HepG2 (cell line): ENCODE measurements at regions not wholly inside any gene's neighbourhood (a gene's known extent, or its start where the extent isn't known, plus 50 kb on each side); places are given as distances from the start of the nearest gene placed in this dataset.

Source experiments
- ATAC-seq: fragments of 200-7000 bp; cut with Tn5 transposase; 3 replicates; pipeline ENCODE4 v1.9.1; 2020; ENCODE audit warnings: mild to moderate bottlenecking, moderate library complexity
- BruUV-seq: library from RNA; stranded (reverse); fragments of 400-500 nt; replicated peaks from 2 replicates; lab custom pipeline; 2021; lab: Mats Ljungman, UMichigan
- CTCF ChIA-PET: fragments of 300-600 bp; formaldehyde crosslinking; extraction: SDS; loops from one replicate; lab custom pipeline; 2021; ENCODE audit warnings: low total read pairs, inconsistent platforms, low intra/inter-chr PET ratio; lab: Yijun Ruan, JAX
- POLR2A ChIA-PET: fragments of 350-600 bp; sonication (Branson Sonifier 250); formaldehyde crosslinking; loops from one replicate; lab custom pipeline; 2020; ENCODE audit warnings: antibody characterized with exemption, inconsistent platforms; lab: Yijun Ruan, JAX
- DNase-seq: peaks from one replicate; pipeline ENCODE4 v3.0.0-alpha.2; 2015; ENCODE audit warnings: low spot score
- FAIRE-seq: peaks from 3 replicates; lab custom pipeline; 2011; peaks lifted over from hg19 to GRCh38; lab: Jason Lieb, UNC
- H2AFZ ChIP-seq: one replicate; pipeline ENCODE4 v1.6.1; 2011; ENCODE audit warnings: low read length, inconsistent platforms
- H3K27ac ChIP-seq: fragments of 300-600 bp; 3 replicates; pipeline ENCODE4 v1.8.0; 2011; ENCODE audit warnings: mixed run types, mild to moderate bottlenecking, mixed read lengths, low read length, inconsistent platforms; ENCODE audit not compliant: insufficient read depth; ENCODE audit errors: extremely low read length
- H3K27me3 ChIP-seq, 2 experiments: fragments of 200-600 bp in 1 of 2; 2 replicates in 1 of 2; 3 replicates in 1 of 2; pipeline versions ENCODE4 v1.6.0 to v1.8.0; 2011; ENCODE audit warnings: low read length in 2 of 2, mild to moderate bottlenecking in 2 of 2, moderate library complexity in 2 of 2, inconsistent platforms in 1 of 2; ENCODE audit not compliant: insufficient read depth in 2 of 2, control insufficient read depth in 1 of 2
- H3K36me3 ChIP-seq, 2 experiments: fragments of 200-600 bp in 1 of 2; replicated peaks in 1 of 2; 2 replicates in 1 of 2; 3 replicates in 1 of 2; pipeline versions ENCODE4 v1.5.1 to v1.8.0; 2011; ENCODE audit warnings: low read length in 2 of 2, inconsistent platforms in 1 of 2; ENCODE audit not compliant: insufficient read depth in 2 of 2, control insufficient read depth in 1 of 2
- H3K4me1 ChIP-seq: 2 replicates; pipeline ENCODE4 v1.5.1; 2012; ENCODE audit warnings: low read length, inconsistent platforms; ENCODE audit not compliant: insufficient read depth
- H3K4me2 ChIP-seq: 2 replicates; pipeline ENCODE4 v1.6.0; 2011; ENCODE audit warnings: low read depth, low read length, inconsistent platforms
- H3K4me3 ChIP-seq, 3 experiments: fragments of 200-600 bp in 1 of 3; sonication (generic), shearing (Covaris generic) in 1 of 3; replicated peaks in 1 of 3; 2 replicates each; pipeline ENCODE4 v1.5.1; 2011 to 2016; ENCODE audit warnings: low read length in 3 of 3, inconsistent platforms in 2 of 3, low read depth in 2 of 3, mild to moderate bottlenecking in 2 of 3, control low read depth in 1 of 3, mixed read lengths in 1 of 3; ENCODE audit not compliant: insufficient read depth in 1 of 3
- H3K79me2 ChIP-seq: one replicate; pipeline ENCODE4 v1.6.1; 2011; ENCODE audit warnings: low read length, inconsistent platforms; ENCODE audit not compliant: insufficient read depth
- H3K9ac ChIP-seq: 2 replicates; pipeline ENCODE4 v1.6.0; 2011; ENCODE audit warnings: mild to moderate bottlenecking, low read depth, low read length, inconsistent platforms; ENCODE audit not compliant: insufficient read depth
- H3K9me3 ChIP-seq: 2 replicates; pipeline ENCODE4 v1.5.1; 2012; ENCODE audit warnings: mild to moderate bottlenecking, low read length
- H4K20me1 ChIP-seq: 2 replicates; pipeline ENCODE4 v1.6.0; 2011; ENCODE audit warnings: inconsistent platforms, mild to moderate bottlenecking, low read length, moderate library complexity; ENCODE audit not compliant: insufficient read depth
- CBX2 ChIP-seq, 2 experiments: fragments of 200-600 bp in 1 of 2; sonication (generic); formaldehyde crosslinking in 1 of 2; IDR thresholded peaks; 2 replicates each; pipeline versions ENCODE4 v1.7.0 to v1.8.1; 2018 to 2022; ENCODE audit warnings: low read depth in 2 of 2, low read length in 1 of 2, mild to moderate bottlenecking in 1 of 2, missing genetic modification reagents in 1 of 2
- GTF3A ChIP-seq: sonication (generic); formaldehyde crosslinking; conservative IDR thresholded peaks from 2 replicates; pipeline ENCODE4 v1.4.0; 2020; ENCODE audit warnings: mild to moderate bottlenecking, missing genetic modification reagents
- KLF15 ChIP-seq: sonication (generic); formaldehyde crosslinking; IDR thresholded peaks from 2 replicates; pipeline ENCODE4 v1.8.1; 2023; ENCODE audit warnings: borderline replicate concordance, mild to moderate bottlenecking, inconsistent platforms, missing genetic modification reagents, mixed read lengths
- ONECUT2 ChIP-seq: sonication (generic); formaldehyde crosslinking; IDR thresholded peaks from 2 replicates; pipeline ENCODE4 v1.4.0; 2020; ENCODE audit warnings: missing genetic modification reagents
- RFX3 ChIP-seq: IDR thresholded peaks from 2 replicates; pipeline ENCODE4 v1.6.1; 2016; ENCODE audit warnings: missing biosample characterization, missing genetic modification reagents
- RXRA ChIP-seq: sonication (generic); formaldehyde crosslinking; IDR thresholded peaks from 2 replicates; pipeline ENCODE4 v1.5.1; 2020; ENCODE audit warnings: missing genetic modification reagents
- SP140L ChIP-seq: sonication (generic); formaldehyde crosslinking; IDR thresholded peaks from 2 replicates; pipeline ENCODE4 v1.4.0; 2020; ENCODE audit warnings: missing genetic modification reagents, borderline replicate concordance
- TAF15 ChIP-seq: fragments of 200-400 bp; formaldehyde crosslinking; IDR thresholded peaks from one replicate; pipeline ENCODE4 v1.6.1; 2018; ENCODE audit warnings: mild to moderate bottlenecking, low read depth, low read length; ENCODE audit not compliant: poor library complexity, severe bottlenecking
- ZNF205 ChIP-seq: IDR thresholded peaks from 2 replicates; pipeline ENCODE4 v1.6.1; 2018; ENCODE audit warnings: missing biosample characterization, missing genetic modification reagents
- ZNF362 ChIP-seq: sonication (generic); formaldehyde crosslinking; IDR thresholded peaks from 2 replicates; pipeline ENCODE4 v1.4.0; 2020; ENCODE audit warnings: missing genetic modification reagents, mild to moderate bottlenecking, borderline replicate concordance
- ZNF619 ChIP-seq: sonication (generic); formaldehyde crosslinking; IDR thresholded peaks from 2 replicates; pipeline ENCODE4 v1.4.0; 2020; ENCODE audit warnings: mild to moderate bottlenecking, missing genetic modification reagents
- ZNF670 ChIP-seq: sonication (generic); formaldehyde crosslinking; IDR thresholded peaks from 2 replicates; pipeline ENCODE4 v1.8.0; 2022; ENCODE audit warnings: mild to moderate bottlenecking, missing genetic modification reagents, borderline replicate concordance
- ZNF720 ChIP-seq: sonication (generic); formaldehyde crosslinking; IDR thresholded peaks from 2 replicates; pipeline ENCODE4 v1.4.0; 2020; ENCODE audit warnings: missing genetic modification reagents
- ZNF788 ChIP-seq: sonication (generic); formaldehyde crosslinking; IDR thresholded peaks from 2 replicates; pipeline ENCODE4 v1.5.0; 2020; ENCODE audit warnings: mild to moderate bottlenecking, missing genetic modification reagents, borderline replicate concordance
- WGBS: methylation state at CpG from one replicate; pipeline ENCODE4 v1.1.6; 2017; ENCODE audit warnings: low lambda C conversion rate; 5-methylcytosine and 5-hydroxymethylcytosine counted together
- in situ Hi-C: cut with HindIII; loops from 2 replicates; pipeline ENCODE4 v1.10.0; 2017; ENCODE audit warnings: low pct_unique_long_range_greater_than_20kb; ENCODE audit not compliant: extremely low pct_ligation_motif_present
- intact Hi-C: fragments of 100-400 bp; cut with micrococcal nuclease; formaldehyde crosslinking; loops from one replicate; pipeline ENCODE4 v1.10.0; 2022; ENCODE audit not compliant: unreplicated experiment
- TF ChIP-seq, protein P1 (sequence below): sonication (generic); formaldehyde crosslinking; IDR thresholded peaks from 2 replicates; pipeline ENCODE4 v1.8.0; 2022; ENCODE audit warnings: missing genetic modification reagents, mild to moderate bottlenecking, inconsistent platforms, borderline replicate concordance

DNA sequence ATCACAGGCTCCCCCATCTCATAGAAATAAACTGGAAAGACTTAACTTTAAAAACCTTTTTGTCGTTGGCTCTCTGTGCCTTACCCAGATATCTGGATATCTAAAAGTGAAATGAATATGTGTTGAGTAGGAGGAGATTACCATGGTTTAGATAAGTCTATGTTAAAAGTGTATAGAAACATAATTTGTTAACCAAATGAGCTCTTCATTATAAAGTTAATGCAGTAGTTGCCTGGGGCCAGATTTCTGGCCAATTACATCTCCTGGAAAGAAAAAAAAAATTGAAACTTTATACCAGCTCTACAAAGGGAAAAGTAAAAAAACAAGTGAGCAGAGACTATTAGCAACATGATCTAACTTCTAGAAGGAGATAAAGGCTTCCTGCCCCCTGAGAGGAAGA lies 259.6 kb upstream of the UBE2E3 start:
- no peak for ATAC-seq
- Histone ChIP-seq H3K9me3 (no peaks in the 10 kb centered on the region), H3K4me2 (no peak overlapping the region), H4K20me1 (no peaks in the 10 kb centered on the region), H3K27me3 (no peaks in the 10 kb centered on the region), H2AFZ (no peak overlapping the region), H3K4me1 (no peaks in the 10 kb centered on the region), H3K27ac (no peak overlapping the region), H3K9ac (no peak overlapping the region), H3K79me2 (no peaks in the 10 kb centered on the region), H3K36me3 (no peaks in the 10 kb centered on the region), H3K4me3 (no peak overlapping the region)
- BruUV-seq: no TSS peak
- intact Hi-C loops: no loop called here
- WGBS: 1% methylated on average over 1 of the region's 1 CpG
- no peak for FAIRE-seq
- POLR2A ChIA-PET: no interaction called here
- CTCF ChIA-PET: no interaction called here
- no peak for DNase-seq
- TF ChIP-seq ZNF720 (CRISPR knock-in tag) (no peak), GTF3A (CRISPR knock-in tag) (no peak), RXRA (CRISPR knock-in tag) (no peak), ZNF205 (CRISPR knock-in tag) (no peak), ZNF619 (CRISPR knock-in tag) (no peak), KLF15 (CRISPR knock-in tag) (no peak), TAF15 (no peak), ZNF362 (CRISPR knock-in tag) (no peak), RFX3 (no peak), SP140L (CRISPR knock-in tag) (no peak), ZNF788 (CRISPR knock-in tag) (no peak), CBX2 (IDR thresholded peaks at IDR 0.05; ENCODE audit: low read depth, low read length) (no peak), CBX2 (CRISPR knock-in tag; IDR thresholded peaks at IDR 0.05; ENCODE audit: low read depth) (no peak), ONECUT2 (CRISPR knock-in tag) (no peak), ZNF670 (no peak)
- TF ChIP-seq, protein P1, sequence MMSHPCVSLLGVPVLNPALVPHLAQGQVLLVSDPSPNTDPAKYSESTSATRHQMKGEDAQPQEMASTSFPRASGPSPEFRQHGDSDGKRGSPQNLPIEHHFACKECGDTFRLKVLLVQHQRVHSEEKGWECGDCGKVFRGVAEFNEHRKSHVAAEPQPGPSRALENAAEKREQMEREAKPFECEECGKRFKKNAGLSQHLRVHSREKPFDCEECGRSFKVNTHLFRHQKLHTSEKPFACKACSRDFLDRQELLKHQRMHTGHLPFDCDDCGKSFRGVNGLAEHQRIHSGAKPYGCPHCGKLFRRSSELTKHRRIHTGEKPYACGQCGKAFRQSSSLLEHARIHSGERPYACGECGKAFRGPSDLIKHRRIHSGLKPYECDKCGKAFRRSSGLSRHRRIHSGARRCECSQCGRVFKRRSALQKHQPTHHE (CRISPR knock-in tag): no peak
- TF ChIP-seq, all 625 proteins: peak for 0
- in situ Hi-C loops: no loop called here
